ENCODE measurements at regions not wholly inside any gene's neighbourhood (a gene's known extent, or its start where the extent isn't known, plus 50 kb on each side); places are given as distances from the start of the nearest gene placed in this dataset.

GRCh38 chr11:119513131-119513805 lies 90.3 kb upstream of the THY1 start:
- no peak overlapping the region for H2AFZ ChIP-seq (ENCODE audit: low read depth, low read length)
- no peaks in the 10 kb centered on the region for H3K36me3 ChIP-seq (ENCODE audit: insufficient read depth, low read length)
- no peaks in the 10 kb centered on the region for H3K4me1 ChIP-seq (ENCODE audit: insufficient read depth, low read length)
- no peak overlapping the region for H3K9ac ChIP-seq (ENCODE audit: low read depth, low read length)
- no peak overlapping the region for H3K4me3 ChIP-seq (ENCODE audit: low read depth in 1 of 2, low read length in 2 of 2)
- no peak for DNase-seq
- peaks cover 6% of the 10 kb centered on the region; the same call in 1 of the 2 replicates for H4K20me1 ChIP-seq (ENCODE audit: insufficient read depth, low read length)
- H3K27me3 ChIP-seq (ENCODE audit: insufficient read depth, low read length, poor library complexity), result no peaks in the 10 kb centered on the region
- H3K9me3 ChIP-seq (ENCODE audit: insufficient read depth, low read length, severe bottlenecking), result no peaks in the 10 kb centered on the region
- TF ChIP-seq CTCF (IDR thresholded peaks at IDR 0.05; ENCODE audit: borderline replicate concordance, extremely low read depth, low read length, poor library complexity, severe bottlenecking) (no peak), EZH2 (IDR thresholded peaks at IDR 0.05; ENCODE audit: borderline replicate concordance, low read depth, low read length, severe bottlenecking) (no peak)
- no peaks in the 10 kb centered on the region for H3K79me2 ChIP-seq (ENCODE audit: insufficient read depth, low read length)
- H3K4me2 ChIP-seq (ENCODE audit: insufficient read depth, low read length), result no peak overlapping the region
- ATAC-seq (ENCODE audit: insufficient read depth, low read depth), result no peak
- no peak overlapping the region for H3K27ac ChIP-seq (ENCODE audit: low read length)

DNA sequence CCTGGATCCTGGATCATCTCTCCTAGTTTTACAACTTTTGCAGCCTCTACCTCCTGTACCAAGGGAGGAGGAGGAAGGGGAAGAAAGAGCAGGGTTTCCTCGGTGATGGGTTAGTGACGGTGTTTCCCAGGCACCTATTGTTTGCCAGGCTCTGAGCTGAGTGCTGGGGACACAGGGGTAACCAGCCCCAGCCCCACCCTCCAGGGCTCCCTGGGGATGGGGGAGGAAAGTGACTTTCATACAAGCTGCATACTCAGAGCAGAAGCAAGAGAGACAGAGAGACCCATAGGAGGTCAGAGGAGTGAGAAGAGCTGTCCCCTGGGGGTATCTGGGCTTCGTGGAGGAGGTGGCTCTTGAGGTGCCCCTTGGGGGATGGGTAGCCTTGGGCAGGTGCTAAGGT lies 89.4 kb upstream of the THY1 start:
- H3K79me2 ChIP-seq (ENCODE audit: insufficient read depth, low read length), result no peaks in the 10 kb centered on the region
- no peak overlapping the region for H3K4me2 ChIP-seq (ENCODE audit: insufficient read depth, low read length)
- peaks cover 6% of the 10 kb centered on the region; the same call in 1 of the 2 replicates for H4K20me1 ChIP-seq (ENCODE audit: insufficient read depth, low read length)
- H3K9ac ChIP-seq (ENCODE audit: low read depth, low read length), result no peak overlapping the region
- no peak overlapping the region for H3K4me3 ChIP-seq (ENCODE audit: low read depth in 1 of 2, low read length in 2 of 2)
- no peaks in the 10 kb centered on the region for H3K9me3 ChIP-seq (ENCODE audit: insufficient read depth, low read length, severe bottlenecking)
- ATAC-seq (ENCODE audit: insufficient read depth, low read depth) (no peak), DNase-seq (no peak)
- H3K36me3 ChIP-seq (ENCODE audit: insufficient read depth, low read length), result no peaks in the 10 kb centered on the region
- H2AFZ ChIP-seq (ENCODE audit: low read depth, low read length), result no peak overlapping the region
- no peaks in the 10 kb centered on the region for H3K4me1 ChIP-seq (ENCODE audit: insufficient read depth, low read length)
- H3K27ac ChIP-seq (ENCODE audit: low read length), result no peak overlapping the region
- TF ChIP-seq EZH2 (IDR thresholded peaks at IDR 0.05; ENCODE audit: borderline replicate concordance, low read depth, low read length, severe bottlenecking) (no peak), CTCF (IDR thresholded peaks at IDR 0.05; ENCODE audit: borderline replicate concordance, extremely low read depth, low read length, poor library complexity, severe bottlenecking) (no peak)
- no peaks in the 10 kb centered on the region for H3K27me3 ChIP-seq (ENCODE audit: insufficient read depth, low read length, poor library complexity)

DNA sequence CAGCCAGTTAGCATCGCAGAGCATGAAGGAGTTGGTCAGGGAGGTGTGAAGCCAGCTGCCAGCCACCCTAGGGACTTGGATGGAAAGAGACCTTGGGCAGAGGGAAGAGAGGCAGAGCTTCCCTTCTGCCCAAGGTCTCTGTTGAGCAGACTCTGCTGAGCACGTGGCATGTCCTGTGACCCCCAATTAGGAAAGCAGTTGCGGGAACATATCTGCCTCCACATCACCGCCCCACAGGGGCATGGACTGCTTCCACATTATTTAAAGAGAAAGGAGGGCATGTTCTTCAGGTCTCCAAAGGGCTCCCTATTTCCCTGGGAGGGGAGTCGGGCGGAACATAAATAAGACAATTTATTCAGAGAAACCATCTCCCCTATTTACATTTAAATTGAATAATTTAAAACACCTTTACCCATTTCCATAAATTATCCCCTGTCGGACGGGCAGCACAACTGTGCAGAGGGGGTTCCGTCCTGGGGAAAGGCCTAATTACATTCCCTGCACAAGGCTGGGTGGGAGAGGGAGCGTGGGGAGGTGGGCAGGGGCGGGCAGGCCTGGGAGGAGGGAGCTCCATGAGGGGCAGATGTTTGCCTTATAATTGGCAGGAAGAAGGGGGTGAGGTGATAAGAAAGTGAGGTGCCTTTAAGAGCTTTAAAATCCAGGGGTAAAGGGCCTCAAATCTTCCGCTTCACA lies 88.8 kb upstream of the THY1 start:
- no peaks in the 10 kb centered on the region for H3K79me2 ChIP-seq (ENCODE audit: insufficient read depth, low read length)
- no peak for ATAC-seq (ENCODE audit: insufficient read depth, low read depth)

More for the DNA sequence above, 88.8 kb upstream of the THY1 start:
- H2AFZ ChIP-seq (ENCODE audit: low read depth, low read length), result no peak overlapping the region
- no peak overlapping the region for H3K4me3 ChIP-seq (ENCODE audit: low read depth in 1 of 2, low read length in 2 of 2)
- no peaks in the 10 kb centered on the region for H3K4me1 ChIP-seq (ENCODE audit: insufficient read depth, low read length)
- H3K9me3 ChIP-seq (ENCODE audit: insufficient read depth, low read length, severe bottlenecking), result no peaks in the 10 kb centered on the region
- H4K20me1 ChIP-seq (ENCODE audit: insufficient read depth, low read length), result peaks cover 6% of the 10 kb centered on the region; the same call in 1 of the 2 replicates
- H3K9ac ChIP-seq (ENCODE audit: low read depth, low read length), result no peak overlapping the region
- DNase-seq, result no peak
- H3K27ac ChIP-seq (ENCODE audit: low read length), result no peak overlapping the region
- H3K4me2 ChIP-seq (ENCODE audit: insufficient read depth, low read length), result no peak overlapping the region
- no peaks in the 10 kb centered on the region for H3K27me3 ChIP-seq (ENCODE audit: insufficient read depth, low read length, poor library complexity)
- TF ChIP-seq CTCF (IDR thresholded peaks at IDR 0.05; ENCODE audit: borderline replicate concordance, extremely low read depth, low read length, poor library complexity, severe bottlenecking) (no peak), EZH2 (IDR thresholded peaks at IDR 0.05; ENCODE audit: borderline replicate concordance, low read depth, low read length, severe bottlenecking) (no peak)
- no peaks in the 10 kb centered on the region for H3K36me3 ChIP-seq (ENCODE audit: insufficient read depth, low read length)
